HEK293 (cell line): ENCODE measurements at regions not wholly inside any gene's neighbourhood (a gene's known extent, or its start where the extent isn't known, plus 50 kb on each side); places are given as distances from the start of the nearest gene placed in this dataset.

Source experiments
- CTCF ChIA-PET: fragments of 350-600 bp; formaldehyde crosslinking; extraction: SDS; loops from one replicate; lab custom pipeline; 2021; ENCODE audit warnings: antibody characterized with exemption; lab: Yijun Ruan, JAX
- POLR2A ChIA-PET: fragments of 300-600 bp; formaldehyde crosslinking; extraction: SDS; loops from one replicate; lab custom pipeline; 2020; ENCODE audit warnings: antibody characterized with exemption, inconsistent platforms; lab: Yijun Ruan, JAX
- H3K27ac ChIP-seq: fragments of 200-500 bp; sonication (Bioruptor generic); 2 replicates; pipeline ENCODE4 v1.5.1; 2014; ENCODE audit warnings: low read depth, low read length, control low read depth, inconsistent platforms; ENCODE audit errors: extremely low read depth
- H3K36me3 ChIP-seq, 2 experiments: fragments of 200-500 bp in 1 of 2; sonication (Bioruptor generic) in 1 of 2; 1 replicate in 1 of 2; 2 replicates in 1 of 2; pipeline ENCODE4 v1.5.1; 2014 to 2017; ENCODE audit warnings: inconsistent platforms in 2 of 2, low read length in 2 of 2; ENCODE audit not compliant: control insufficient read depth in 2 of 2, insufficient read depth in 1 of 2
- H3K4me1 ChIP-seq: fragments of 200-500 bp; sonication (Bioruptor generic); 2 replicates; pipeline ENCODE4 v1.5.1; 2014; ENCODE audit warnings: mild to moderate bottlenecking, low read length, inconsistent platforms; ENCODE audit not compliant: control insufficient read depth, insufficient read depth
- H3K4me3 ChIP-seq: 2 replicates; pipeline ENCODE4 v1.5.1; 2011; ENCODE audit warnings: low read depth, mild to moderate bottlenecking, control low read depth, low read length, moderate library complexity
- H3K9me3 ChIP-seq: fragments of 200-500 bp; sonication (Bioruptor generic); 2 replicates; pipeline ENCODE4 v1.5.1; 2014; ENCODE audit warnings: low read depth, low read length, inconsistent platforms; ENCODE audit not compliant: control insufficient read depth, insufficient read depth
- GLI2 ChIP-seq: fragments of 450-650 bp; formaldehyde crosslinking; IDR thresholded peaks from 2 replicates; pipeline ENCODE4; 2017; ENCODE audit warnings: missing biosample characterization, missing genetic modification characterization, low read depth, borderline replicate concordance
- KLF9 ChIP-seq: fragments of 450-650 bp; formaldehyde crosslinking; IDR thresholded peaks from 2 replicates; pipeline ENCODE4 v1.5.1; 2016; ENCODE audit warnings: missing biosample characterization, missing genetic modification characterization, low read depth
- MEIS1 ChIP-seq: sonication (generic); formaldehyde crosslinking; IDR thresholded peaks from 2 replicates; pipeline ENCODE4 v1.8.1; 2022; ENCODE audit warnings: missing genetic modification reagents, mild to moderate bottlenecking, borderline replicate concordance
- MZF1 ChIP-seq: fragments of 450-650 bp; formaldehyde crosslinking; IDR thresholded peaks from 2 replicates; pipeline ENCODE4 v1.5.1; 2017; ENCODE audit warnings: missing biosample characterization, missing genetic modification characterization, borderline replicate concordance
- OSR2 ChIP-seq: fragments of 450-650 bp; formaldehyde crosslinking; IDR thresholded peaks from 2 replicates; pipeline ENCODE4 v1.5.1; 2016; ENCODE audit warnings: missing biosample characterization, missing genetic modification characterization
- PRDM1 ChIP-seq: fragments of 450-650 bp; formaldehyde crosslinking; IDR thresholded peaks from 2 replicates; pipeline ENCODE4; 2016; ENCODE audit warnings: missing biosample characterization, missing genetic modification characterization
- SETDB1 ChIP-seq: IDR thresholded peaks from one replicate; pipeline ENCODE4 v1.6.1; 2017; ENCODE audit warnings: mild to moderate bottlenecking, low read length, moderate library complexity, mixed read lengths; ENCODE audit not compliant: insufficient read length
- ZFHX2 ChIP-seq: fragments of 450-650 bp; formaldehyde crosslinking; conservative IDR thresholded peaks from 2 replicates; pipeline ENCODE4 v1.5.1; 2016; ENCODE audit warnings: missing biosample characterization, missing genetic modification characterization
- ZFP69B ChIP-seq: fragments of 450-650 bp; formaldehyde crosslinking; IDR thresholded peaks from 2 replicates; pipeline ENCODE4 v1.5.1; 2016; ENCODE audit warnings: missing biosample characterization, missing genetic modification characterization
- ZNF174 ChIP-seq: fragments of 450-650 bp; formaldehyde crosslinking; IDR thresholded peaks from 2 replicates; pipeline ENCODE4 v1.5.0; 2017; ENCODE audit warnings: missing biosample characterization, mild to moderate bottlenecking, missing genetic modification characterization
- ZNF214 ChIP-seq: fragments of 450-650 bp; formaldehyde crosslinking; IDR thresholded peaks from 2 replicates; pipeline ENCODE4 v1.5.1; 2017; ENCODE audit warnings: missing biosample characterization, mild to moderate bottlenecking, missing genetic modification characterization, borderline replicate concordance
- ZNF248 ChIP-seq: fragments of 450-650 bp; formaldehyde crosslinking; IDR thresholded peaks from 2 replicates; pipeline ENCODE4 v1.5.1; 2017; ENCODE audit warnings: missing biosample characterization, missing genetic modification characterization
- ZNF274 ChIP-seq, 2 experiments: fragments of 200-500 bp in 1 of 2; fragments of 450-650 bp in 1 of 2; sonication (Bioruptor generic) in 1 of 2; formaldehyde crosslinking in 1 of 2; IDR thresholded peaks; 2 replicates each; pipeline versions ENCODE4 v1.5.1 to v1.6.1; 2014 to 2016; ENCODE audit warnings: borderline replicate concordance in 1 of 2, inconsistent platforms in 1 of 2, low read length in 1 of 2, missing biosample characterization in 1 of 2, missing genetic modification characterization in 1 of 2
- ZNF324 ChIP-seq: fragments of 450-650 bp; formaldehyde crosslinking; IDR thresholded peaks from 2 replicates; pipeline ENCODE4 v1.5.1; 2016; ENCODE audit warnings: missing biosample characterization, missing genetic modification characterization
- ZNF341 ChIP-seq: fragments of 450-650 bp; formaldehyde crosslinking; IDR thresholded peaks from 2 replicates; pipeline ENCODE4; 2016; ENCODE audit warnings: low read depth, missing biosample characterization, missing genetic modification characterization
- ZNF350 ChIP-seq: fragments of 450-650 bp; formaldehyde crosslinking; IDR thresholded peaks from 2 replicates; pipeline ENCODE4 v1.5.0; 2017; ENCODE audit warnings: missing biosample characterization, mild to moderate bottlenecking, missing genetic modification characterization
- ZNF398 ChIP-seq: fragments of 450-650 bp; formaldehyde crosslinking; IDR thresholded peaks from 2 replicates; pipeline ENCODE4 v1.5.1; 2017; ENCODE audit warnings: missing biosample characterization, missing genetic modification characterization
- ZNF501 ChIP-seq: fragments of 450-650 bp; formaldehyde crosslinking; IDR thresholded peaks from 2 replicates; pipeline ENCODE4 v1.5.1; 2016; ENCODE audit warnings: missing biosample characterization, missing genetic modification characterization
- ZNF548 ChIP-seq: fragments of 450-650 bp; formaldehyde crosslinking; IDR thresholded peaks from 2 replicates; pipeline ENCODE4 v1.5.1; 2016; ENCODE audit warnings: missing biosample characterization, missing genetic modification characterization
- ZNF560 ChIP-seq: fragments of 450-650 bp; formaldehyde crosslinking; IDR thresholded peaks from 2 replicates; pipeline ENCODE4 v1.5.1; 2017; ENCODE audit warnings: missing biosample characterization, missing genetic modification characterization, borderline replicate concordance
- ZNF561 ChIP-seq: fragments of 450-650 bp; IDR thresholded peaks from 2 replicates; pipeline ENCODE4 v1.5.1; 2018; ENCODE audit warnings: missing biosample characterization, missing genetic modification characterization, borderline replicate concordance
- ZNF610 ChIP-seq: fragments of 450-650 bp; formaldehyde crosslinking; IDR thresholded peaks from 2 replicates; pipeline ENCODE4 v1.5.1; 2016; ENCODE audit warnings: missing biosample characterization, missing genetic modification characterization, borderline replicate concordance
- ZNF623 ChIP-seq: fragments of 450-650 bp; formaldehyde crosslinking; IDR thresholded peaks from 2 replicates; pipeline ENCODE4 v1.5.1; 2016; ENCODE audit warnings: missing biosample characterization, missing genetic modification characterization
- ZNF629 ChIP-seq: fragments of 450-650 bp; formaldehyde crosslinking; IDR thresholded peaks from 2 replicates; pipeline ENCODE4 v1.5.1; 2017; ENCODE audit warnings: missing biosample characterization, missing genetic modification characterization
- ZNF670 ChIP-seq: fragments of 450-650 bp; formaldehyde crosslinking; IDR thresholded peaks from 2 replicates; pipeline ENCODE4 v1.5.1; 2016; ENCODE audit warnings: missing biosample characterization, missing genetic modification characterization, low read depth
- ZNF777 ChIP-seq: fragments of 450-650 bp; formaldehyde crosslinking; IDR thresholded peaks from 2 replicates; pipeline ENCODE4 v1.5.1; 2017; ENCODE audit warnings: missing biosample characterization, missing genetic modification characterization, borderline replicate concordance
- ZSCAN4 ChIP-seq: fragments of 450-650 bp; formaldehyde crosslinking; IDR thresholded peaks from 2 replicates; pipeline ENCODE4 v1.5.1; 2017; ENCODE audit warnings: missing biosample characterization, missing genetic modification characterization
- TF ChIP-seq, protein P1 (sequence below): sonication (generic); formaldehyde crosslinking; IDR thresholded peaks from 2 replicates; pipeline ENCODE4 v1.8.1; 2022; ENCODE audit warnings: mild to moderate bottlenecking, moderate library complexity, missing genetic modification reagents
- TF ChIP-seq, protein P2 (sequence below): fragments of 450-650 bp; formaldehyde crosslinking; IDR thresholded peaks from 2 replicates; pipeline ENCODE4 v1.5.1; 2016; ENCODE audit warnings: missing biosample characterization, missing genetic modification characterization, borderline replicate concordance

DNA sequence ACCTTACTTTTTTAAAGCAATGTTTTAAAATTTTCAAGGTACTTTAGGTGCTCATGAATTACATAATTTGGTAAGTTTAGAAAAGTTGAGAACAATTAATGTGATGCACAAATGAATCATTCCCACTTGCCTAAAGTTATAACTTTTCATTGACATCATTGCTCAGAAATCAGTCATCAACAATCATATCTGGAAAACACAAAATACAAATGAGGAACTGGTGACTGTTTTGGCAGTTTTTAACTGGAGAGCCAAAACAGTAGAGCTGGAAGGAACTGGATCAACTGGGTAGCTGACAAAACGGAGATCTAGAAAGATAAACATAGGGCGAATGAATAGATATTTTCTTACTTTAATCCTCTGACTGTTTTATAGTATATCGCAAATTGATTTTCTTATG, 767.1 kb downstream of the IGSF11 start:
- TF ChIP-seq ZFHX2 (no peak), SETDB1 (no peak), ZNF350 (tag by site-specific recombination) (no peak), ZNF274 (IDR thresholded peaks at IDR 0.05; ENCODE audit: low read length) (no peak), ZNF274 (tag by site-specific recombination; IDR thresholded peaks at IDR 0.05; ENCODE audit: borderline replicate concordance) (no peak), GLI2 (no peak), ZNF777 (tag by site-specific recombination) (no peak), PRDM1 (tag by site-specific recombination) (no peak), ZNF501 (tag by site-specific recombination) (no peak), ZNF174 (tag by site-specific recombination) (no peak), MZF1 (tag by site-specific recombination) (no peak), ZNF623 (tag by site-specific recombination) (no peak), ZNF398 (no peak), KLF9 (tag by site-specific recombination) (no peak), MEIS1 (CRISPR knock-in tag) (no peak)
- TF ChIP-seq, protein P1, sequence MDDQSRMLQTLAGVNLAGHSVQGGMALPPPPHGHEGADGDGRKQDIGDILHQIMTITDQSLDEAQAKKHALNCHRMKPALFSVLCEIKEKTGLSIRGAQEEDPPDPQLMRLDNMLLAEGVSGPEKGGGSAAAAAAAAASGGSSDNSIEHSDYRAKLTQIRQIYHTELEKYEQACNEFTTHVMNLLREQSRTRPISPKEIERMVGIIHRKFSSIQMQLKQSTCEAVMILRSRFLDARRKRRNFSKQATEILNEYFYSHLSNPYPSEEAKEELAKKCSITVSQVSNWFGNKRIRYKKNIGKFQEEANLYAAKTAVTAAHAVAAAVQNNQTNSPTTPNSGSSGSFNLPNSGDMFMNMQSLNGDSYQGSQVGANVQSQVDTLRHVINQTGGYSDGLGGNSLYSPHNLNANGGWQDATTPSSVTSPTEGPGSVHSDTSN (CRISPR knock-in tag): no peak
- CTCF ChIA-PET: no interaction called here
- no peaks in the 10 kb centered on the region for H3K4me1 ChIP-seq
- H3K36me3 ChIP-seq: no peaks in the 10 kb centered on the region
- H3K9me3 ChIP-seq: no peaks in the 10 kb centered on the region
- no peak overlapping the region for H3K4me3 ChIP-seq
- POLR2A ChIA-PET: no interaction called here
- no peak overlapping the region for H3K27ac ChIP-seq

DNA sequence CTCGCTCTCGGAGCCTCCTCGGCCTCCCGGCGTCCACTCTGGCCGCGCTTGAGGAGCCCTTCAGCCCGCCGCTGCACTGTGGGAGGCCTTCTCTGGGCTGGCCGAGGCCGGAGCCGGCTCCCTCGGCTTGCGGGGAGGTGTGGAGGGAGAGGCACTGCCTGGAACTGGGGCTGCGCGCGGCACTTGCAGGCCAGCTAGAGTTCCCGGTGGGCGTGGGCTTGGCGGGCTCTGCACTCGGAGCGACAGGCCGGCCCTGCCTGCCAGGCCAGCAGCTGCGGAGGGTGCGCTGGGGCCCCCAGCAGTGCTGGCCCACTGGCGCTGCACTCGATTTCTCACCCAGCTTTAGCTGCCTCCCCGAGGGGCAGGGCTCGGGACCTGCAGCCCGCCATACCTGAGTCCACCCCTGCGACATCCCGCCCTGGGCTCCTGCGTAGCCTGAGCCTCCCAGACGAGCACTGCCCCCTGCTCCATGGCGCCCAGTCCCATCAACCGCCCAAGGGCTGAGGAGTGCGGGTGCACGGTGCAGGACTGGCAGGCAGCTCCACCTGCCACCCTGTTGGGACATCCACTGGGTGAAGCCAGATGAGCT, 765.0 kb downstream of the IGSF11 start:
- POLR2A ChIA-PET: no interaction called here
- TF ChIP-seq ZNF560 (tag by site-specific recombination) (no peak), ZNF610 (no peak), ZNF629 (tag by site-specific recombination) (no peak), ZFP69B (tag by site-specific recombination) (no peak), ZNF341 (no peak), ZNF248 (no peak), ZNF623 (tag by site-specific recombination) (no peak), ZNF777 (tag by site-specific recombination) (no peak), ZNF548 (tag by site-specific recombination) (no peak), ZNF670 (tag by site-specific recombination) (no peak), ZNF324 (tag by site-specific recombination) (no peak), ZNF214 (tag by site-specific recombination) (no peak), ZNF561 (tag by site-specific recombination) (no peak), OSR2 (tag by site-specific recombination) (no peak), ZSCAN4 (tag by site-specific recombination) (no peak)
- TF ChIP-seq, protein P2, sequence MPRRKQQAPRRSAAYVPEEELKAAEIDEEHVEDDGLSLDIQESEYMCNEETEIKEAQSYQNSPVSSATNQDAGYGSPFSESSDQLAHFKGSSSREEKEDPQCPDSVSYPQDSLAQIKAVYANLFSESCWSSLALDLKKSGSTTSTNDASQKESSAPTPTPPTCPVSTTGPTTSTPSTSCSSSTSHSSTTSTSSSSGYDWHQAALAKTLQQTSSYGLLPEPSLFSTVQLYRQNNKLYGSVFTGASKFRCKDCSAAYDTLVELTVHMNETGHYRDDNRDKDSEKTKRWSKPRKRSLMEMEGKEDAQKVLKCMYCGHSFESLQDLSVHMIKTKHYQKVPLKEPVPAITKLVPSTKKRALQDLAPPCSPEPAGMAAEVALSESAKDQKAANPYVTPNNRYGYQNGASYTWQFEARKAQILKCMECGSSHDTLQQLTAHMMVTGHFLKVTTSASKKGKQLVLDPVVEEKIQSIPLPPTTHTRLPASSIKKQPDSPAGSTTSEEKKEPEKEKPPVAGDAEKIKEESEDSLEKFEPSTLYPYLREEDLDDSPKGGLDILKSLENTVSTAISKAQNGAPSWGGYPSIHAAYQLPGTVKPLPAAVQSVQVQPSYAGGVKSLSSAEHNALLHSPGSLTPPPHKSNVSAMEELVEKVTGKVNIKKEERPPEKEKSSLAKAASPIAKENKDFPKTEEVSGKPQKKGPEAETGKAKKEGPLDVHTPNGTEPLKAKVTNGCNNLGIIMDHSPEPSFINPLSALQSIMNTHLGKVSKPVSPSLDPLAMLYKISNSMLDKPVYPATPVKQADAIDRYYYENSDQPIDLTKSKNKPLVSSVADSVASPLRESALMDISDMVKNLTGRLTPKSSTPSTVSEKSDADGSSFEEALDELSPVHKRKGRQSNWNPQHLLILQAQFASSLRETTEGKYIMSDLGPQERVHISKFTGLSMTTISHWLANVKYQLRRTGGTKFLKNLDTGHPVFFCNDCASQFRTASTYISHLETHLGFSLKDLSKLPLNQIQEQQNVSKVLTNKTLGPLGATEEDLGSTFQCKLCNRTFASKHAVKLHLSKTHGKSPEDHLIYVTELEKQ (tag by site-specific recombination): no peak

More for the DNA sequence above, 765.0 kb downstream of the IGSF11 start:
- no peak overlapping the region for H3K27ac ChIP-seq
- no peaks in the 10 kb centered on the region for H3K4me1 ChIP-seq
- CTCF ChIA-PET: no interaction called here
- H3K4me3 ChIP-seq: no peak overlapping the region
- no peaks in the 10 kb centered on the region for H3K9me3 ChIP-seq
- no peaks in the 10 kb centered on the region for H3K36me3 ChIP-seq
